Esophagus squamous epithelium (tissue), 4 donors: ENCODE measurements at regions not wholly inside any gene's neighbourhood (a gene's known extent, or its start where the extent isn't known, plus 50 kb on each side); places are given as distances from the start of the nearest gene placed in this dataset.

ENCODE experiments used
- CTCF ChIP-seq, 6 experiments: fragments of 450-650 bp in 4 of 6; fragments of 200-600 bp in 2 of 6; sonication (generic) in 2 of 6; IDR thresholded peaks; one replicate each; pipeline ENCODE4 v1.5.1; 2016 to 2019; ENCODE audit warnings: antibody characterized with exemption in 6 of 6, mild to moderate bottlenecking in 4 of 6, moderate library complexity in 4 of 6
- POLR2A ChIP-seq, 4 donors: fragments of 450-650 bp; IDR thresholded peaks; one replicate each; pipeline ENCODE4 v1.6.1; 2017; ENCODE audit warnings: antibody characterized with exemption in 4 of 4, mild to moderate bottlenecking in 4 of 4, moderate library complexity in 3 of 4

DNA sequence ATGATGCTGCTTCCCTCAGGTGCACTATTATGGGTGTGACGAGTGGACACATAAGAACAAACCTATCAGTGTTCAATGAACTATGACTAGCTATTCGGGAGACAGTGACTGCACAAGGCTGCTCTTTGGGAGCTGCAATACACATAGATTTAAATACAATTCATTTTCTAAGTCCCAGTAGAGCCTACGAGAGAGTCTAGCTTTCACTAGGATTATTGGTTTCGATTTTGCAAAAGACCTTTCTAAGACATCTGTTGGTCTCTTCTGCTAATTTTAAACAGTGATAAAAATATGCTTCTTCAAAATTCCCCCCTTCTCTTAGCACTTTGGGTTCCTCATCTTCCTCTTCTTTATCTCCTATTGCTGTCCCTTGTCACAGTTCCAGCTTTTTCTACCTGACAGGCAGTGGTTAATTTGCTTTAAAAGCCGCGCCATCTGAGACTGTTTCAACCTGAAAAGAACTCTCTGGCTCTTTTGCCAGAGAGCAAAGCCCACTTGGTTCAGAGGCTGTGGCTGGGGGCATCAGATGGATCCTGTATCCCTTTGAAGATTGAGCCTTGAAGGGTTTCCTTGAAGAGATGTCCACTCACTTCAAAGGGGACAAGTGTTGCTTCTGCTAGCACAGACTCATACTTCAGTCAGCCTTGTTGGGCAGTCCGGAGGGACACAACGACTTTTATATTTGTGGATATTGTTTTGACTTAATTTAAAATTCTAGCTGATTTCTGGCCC, 241.5 kb downstream of the MAN2A1 start:
- TF ChIP-seq POLR2A (IDR thresholded peaks at IDR 0.05), result no peak
- no peak for TF ChIP-seq CTCF (IDR thresholded peaks at IDR 0.05)
